ENCODE measurements at regions not wholly inside any gene's neighbourhood (a gene's known extent, or its start where the extent isn't known, plus 50 kb on each side); places are given as distances from the start of the nearest gene placed in this dataset.

DNA sequence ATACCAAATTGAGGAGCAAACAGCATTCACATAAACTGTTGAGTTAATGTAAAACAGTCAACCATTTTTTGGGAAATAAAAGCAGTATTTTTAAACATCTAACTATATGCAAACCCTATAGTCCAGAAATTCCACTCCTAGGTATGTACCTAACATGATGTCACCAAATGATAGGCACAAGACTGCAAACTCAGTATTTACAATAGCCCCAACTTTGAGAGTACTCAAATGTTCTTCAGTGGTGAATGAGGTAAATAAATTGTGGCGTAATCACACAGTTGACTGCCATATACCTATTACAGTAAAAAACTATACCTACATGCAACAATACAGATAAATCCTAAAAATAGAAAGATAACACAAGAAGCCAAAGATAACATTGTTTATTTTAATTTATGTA, 1243.8 kb upstream of the ADGRL3 start:
- Histone ChIP-seq H3K36me3 (ENCODE audit: insufficient read depth) (no peaks in the 10 kb centered on the region), H3K9me2 (ENCODE audit: insufficient read depth) (no peaks in the 10 kb centered on the region), H3K4me2 (no peak overlapping the region), H3K4me1 (ENCODE audit: insufficient read depth) (no peaks in the 10 kb centered on the region), H4K20me1 (replicated peaks; ENCODE audit: insufficient read depth) (no peaks in the 10 kb centered on the region), H3K79me2 (replicated peaks; ENCODE audit: insufficient read depth) (no peaks in the 10 kb centered on the region), H3K27me3 (ENCODE audit: insufficient read depth) (no peaks in the 10 kb centered on the region), H3K27ac (ENCODE audit: low read depth) (no peak overlapping the region), H2AFZ (no peak overlapping the region; the same call in 1 of the 2 replicates), H3K4me3 (no peak overlapping the region), H3F3A (replicated peaks; ENCODE audit: low read depth) (no peaks in the 10 kb centered on the region)
- DNase-seq (ENCODE audit: low spot score) (no peak), ATAC-seq (no peak)
- no peaks in the 10 kb centered on the region for H3K36me3 Mint-ChIP-seq (ENCODE audit: low read depth)
- TF ChIP-seq EZH2 (IDR thresholded peaks at IDR 0.05; ENCODE audit: low read depth, unreplicated experiment): no peak
- H3K9me3 Mint-ChIP-seq: no peaks in the 10 kb centered on the region
- no peak overlapping the region for H3K27ac Mint-ChIP-seq
- no peaks in the 10 kb centered on the region for H3K4me1 Mint-ChIP-seq
- H3K4me3 Mint-ChIP-seq: no peak overlapping the region
- no peaks in the 10 kb centered on the region for H3K27me3 Mint-ChIP-seq (ENCODE audit: insufficient read depth, low read depth, poor library complexity)

DNA sequence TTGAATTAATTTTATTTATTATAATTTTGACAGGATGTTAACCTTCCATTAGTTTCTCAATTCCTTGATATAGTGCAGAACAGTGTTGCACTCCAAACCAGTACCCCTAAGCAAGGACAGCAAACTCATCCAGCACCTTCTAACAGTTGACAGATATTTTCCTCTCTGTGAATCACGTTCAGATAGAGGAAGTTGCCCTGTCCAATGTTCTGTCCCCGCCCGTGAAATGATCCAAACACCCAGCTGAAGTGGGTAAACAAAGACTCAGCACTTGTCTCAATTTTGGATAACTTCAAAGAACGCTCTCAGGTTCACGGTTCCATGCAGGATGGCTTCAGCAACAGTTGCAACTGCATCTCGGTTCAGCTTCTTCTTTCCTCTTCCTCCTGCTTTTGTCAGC, 1240.0 kb upstream of the ADGRL3 start:
- Mint-ChIP-seq H3K27ac (no peak overlapping the region; the same call in 1 of the 2 replicates), H3K27me3 (ENCODE audit: insufficient read depth, low read depth, poor library complexity) (no peaks in the 10 kb centered on the region), H3K9me3 (no peaks in the 10 kb centered on the region), H3K4me1 (no peaks in the 10 kb centered on the region), H3K4me3 (no peak overlapping the region), H3K36me3 (ENCODE audit: low read depth) (no peaks in the 10 kb centered on the region)
- Histone ChIP-seq H3F3A (replicated peaks; ENCODE audit: low read depth) (no peaks in the 10 kb centered on the region), H2AFZ (no peak overlapping the region), H3K79me2 (replicated peaks; ENCODE audit: insufficient read depth) (no peaks in the 10 kb centered on the region), H3K27ac (ENCODE audit: low read depth) (no peak overlapping the region), H3K27me3 (ENCODE audit: insufficient read depth) (no peaks in the 10 kb centered on the region), H3K4me2 (no peak overlapping the region), H3K36me3 (ENCODE audit: insufficient read depth) (no peaks in the 10 kb centered on the region), H3K4me3 (no peak overlapping the region), H3K4me1 (ENCODE audit: insufficient read depth) (no peaks in the 10 kb centered on the region), H4K20me1 (replicated peaks; ENCODE audit: insufficient read depth) (no peaks in the 10 kb centered on the region), H3K9me2 (ENCODE audit: insufficient read depth) (no peaks in the 10 kb centered on the region)
- no peak for ATAC-seq
- no peak for DNase-seq (ENCODE audit: low spot score)
- TF ChIP-seq, protein P1, sequence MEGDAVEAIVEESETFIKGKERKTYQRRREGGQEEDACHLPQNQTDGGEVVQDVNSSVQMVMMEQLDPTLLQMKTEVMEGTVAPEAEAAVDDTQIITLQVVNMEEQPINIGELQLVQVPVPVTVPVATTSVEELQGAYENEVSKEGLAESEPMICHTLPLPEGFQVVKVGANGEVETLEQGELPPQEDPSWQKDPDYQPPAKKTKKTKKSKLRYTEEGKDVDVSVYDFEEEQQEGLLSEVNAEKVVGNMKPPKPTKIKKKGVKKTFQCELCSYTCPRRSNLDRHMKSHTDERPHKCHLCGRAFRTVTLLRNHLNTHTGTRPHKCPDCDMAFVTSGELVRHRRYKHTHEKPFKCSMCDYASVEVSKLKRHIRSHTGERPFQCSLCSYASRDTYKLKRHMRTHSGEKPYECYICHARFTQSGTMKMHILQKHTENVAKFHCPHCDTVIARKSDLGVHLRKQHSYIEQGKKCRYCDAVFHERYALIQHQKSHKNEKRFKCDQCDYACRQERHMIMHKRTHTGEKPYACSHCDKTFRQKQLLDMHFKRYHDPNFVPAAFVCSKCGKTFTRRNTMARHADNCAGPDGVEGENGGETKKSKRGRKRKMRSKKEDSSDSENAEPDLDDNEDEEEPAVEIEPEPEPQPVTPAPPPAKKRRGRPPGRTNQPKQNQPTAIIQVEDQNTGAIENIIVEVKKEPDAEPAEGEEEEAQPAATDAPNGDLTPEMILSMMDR (conservative IDR thresholded peaks at IDR 0.05; ENCODE audit: low read depth in 2 of 2): no peak
- TF ChIP-seq STAT1 (IDR thresholded peaks at IDR 0.05; ENCODE audit: unreplicated experiment) (no peak), NANOG (IDR thresholded peaks at IDR 0.05; ENCODE audit: borderline replicate concordance) (no peak), CREB1 (CRISPR knock-in tag; IDR thresholded peaks at IDR 0.05; ENCODE audit: low read depth) (no peak), EZH2phosphoT487 (IDR thresholded peaks at IDR 0.05; ENCODE audit: unreplicated experiment) (no peak), ZNF114 (CRISPR knock-in tag; IDR thresholded peaks at IDR 0.05) (no peak)
- TF ChIP-seq, protein P2, sequence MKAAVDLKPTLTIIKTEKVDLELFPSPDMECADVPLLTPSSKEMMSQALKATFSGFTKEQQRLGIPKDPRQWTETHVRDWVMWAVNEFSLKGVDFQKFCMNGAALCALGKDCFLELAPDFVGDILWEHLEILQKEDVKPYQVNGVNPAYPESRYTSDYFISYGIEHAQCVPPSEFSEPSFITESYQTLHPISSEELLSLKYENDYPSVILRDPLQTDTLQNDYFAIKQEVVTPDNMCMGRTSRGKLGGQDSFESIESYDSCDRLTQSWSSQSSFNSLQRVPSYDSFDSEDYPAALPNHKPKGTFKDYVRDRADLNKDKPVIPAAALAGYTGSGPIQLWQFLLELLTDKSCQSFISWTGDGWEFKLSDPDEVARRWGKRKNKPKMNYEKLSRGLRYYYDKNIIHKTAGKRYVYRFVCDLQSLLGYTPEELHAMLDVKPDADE (IDR thresholded peaks at IDR 0.05): no peak
- TF ChIP-seq, protein P3, sequence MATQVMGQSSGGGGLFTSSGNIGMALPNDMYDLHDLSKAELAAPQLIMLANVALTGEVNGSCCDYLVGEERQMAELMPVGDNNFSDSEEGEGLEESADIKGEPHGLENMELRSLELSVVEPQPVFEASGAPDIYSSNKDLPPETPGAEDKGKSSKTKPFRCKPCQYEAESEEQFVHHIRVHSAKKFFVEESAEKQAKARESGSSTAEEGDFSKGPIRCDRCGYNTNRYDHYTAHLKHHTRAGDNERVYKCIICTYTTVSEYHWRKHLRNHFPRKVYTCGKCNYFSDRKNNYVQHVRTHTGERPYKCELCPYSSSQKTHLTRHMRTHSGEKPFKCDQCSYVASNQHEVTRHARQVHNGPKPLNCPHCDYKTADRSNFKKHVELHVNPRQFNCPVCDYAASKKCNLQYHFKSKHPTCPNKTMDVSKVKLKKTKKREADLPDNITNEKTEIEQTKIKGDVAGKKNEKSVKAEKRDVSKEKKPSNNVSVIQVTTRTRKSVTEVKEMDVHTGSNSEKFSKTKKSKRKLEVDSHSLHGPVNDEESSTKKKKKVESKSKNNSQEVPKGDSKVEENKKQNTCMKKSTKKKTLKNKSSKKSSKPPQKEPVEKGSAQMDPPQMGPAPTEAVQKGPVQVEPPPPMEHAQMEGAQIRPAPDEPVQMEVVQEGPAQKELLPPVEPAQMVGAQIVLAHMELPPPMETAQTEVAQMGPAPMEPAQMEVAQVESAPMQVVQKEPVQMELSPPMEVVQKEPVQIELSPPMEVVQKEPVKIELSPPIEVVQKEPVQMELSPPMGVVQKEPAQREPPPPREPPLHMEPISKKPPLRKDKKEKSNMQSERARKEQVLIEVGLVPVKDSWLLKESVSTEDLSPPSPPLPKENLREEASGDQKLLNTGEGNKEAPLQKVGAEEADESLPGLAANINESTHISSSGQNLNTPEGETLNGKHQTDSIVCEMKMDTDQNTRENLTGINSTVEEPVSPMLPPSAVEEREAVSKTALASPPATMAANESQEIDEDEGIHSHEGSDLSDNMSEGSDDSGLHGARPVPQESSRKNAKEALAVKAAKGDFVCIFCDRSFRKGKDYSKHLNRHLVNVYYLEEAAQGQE (IDR thresholded peaks at IDR 0.05; ENCODE audit: unreplicated experiment): no peak
- TF ChIP-seq, protein P4, sequence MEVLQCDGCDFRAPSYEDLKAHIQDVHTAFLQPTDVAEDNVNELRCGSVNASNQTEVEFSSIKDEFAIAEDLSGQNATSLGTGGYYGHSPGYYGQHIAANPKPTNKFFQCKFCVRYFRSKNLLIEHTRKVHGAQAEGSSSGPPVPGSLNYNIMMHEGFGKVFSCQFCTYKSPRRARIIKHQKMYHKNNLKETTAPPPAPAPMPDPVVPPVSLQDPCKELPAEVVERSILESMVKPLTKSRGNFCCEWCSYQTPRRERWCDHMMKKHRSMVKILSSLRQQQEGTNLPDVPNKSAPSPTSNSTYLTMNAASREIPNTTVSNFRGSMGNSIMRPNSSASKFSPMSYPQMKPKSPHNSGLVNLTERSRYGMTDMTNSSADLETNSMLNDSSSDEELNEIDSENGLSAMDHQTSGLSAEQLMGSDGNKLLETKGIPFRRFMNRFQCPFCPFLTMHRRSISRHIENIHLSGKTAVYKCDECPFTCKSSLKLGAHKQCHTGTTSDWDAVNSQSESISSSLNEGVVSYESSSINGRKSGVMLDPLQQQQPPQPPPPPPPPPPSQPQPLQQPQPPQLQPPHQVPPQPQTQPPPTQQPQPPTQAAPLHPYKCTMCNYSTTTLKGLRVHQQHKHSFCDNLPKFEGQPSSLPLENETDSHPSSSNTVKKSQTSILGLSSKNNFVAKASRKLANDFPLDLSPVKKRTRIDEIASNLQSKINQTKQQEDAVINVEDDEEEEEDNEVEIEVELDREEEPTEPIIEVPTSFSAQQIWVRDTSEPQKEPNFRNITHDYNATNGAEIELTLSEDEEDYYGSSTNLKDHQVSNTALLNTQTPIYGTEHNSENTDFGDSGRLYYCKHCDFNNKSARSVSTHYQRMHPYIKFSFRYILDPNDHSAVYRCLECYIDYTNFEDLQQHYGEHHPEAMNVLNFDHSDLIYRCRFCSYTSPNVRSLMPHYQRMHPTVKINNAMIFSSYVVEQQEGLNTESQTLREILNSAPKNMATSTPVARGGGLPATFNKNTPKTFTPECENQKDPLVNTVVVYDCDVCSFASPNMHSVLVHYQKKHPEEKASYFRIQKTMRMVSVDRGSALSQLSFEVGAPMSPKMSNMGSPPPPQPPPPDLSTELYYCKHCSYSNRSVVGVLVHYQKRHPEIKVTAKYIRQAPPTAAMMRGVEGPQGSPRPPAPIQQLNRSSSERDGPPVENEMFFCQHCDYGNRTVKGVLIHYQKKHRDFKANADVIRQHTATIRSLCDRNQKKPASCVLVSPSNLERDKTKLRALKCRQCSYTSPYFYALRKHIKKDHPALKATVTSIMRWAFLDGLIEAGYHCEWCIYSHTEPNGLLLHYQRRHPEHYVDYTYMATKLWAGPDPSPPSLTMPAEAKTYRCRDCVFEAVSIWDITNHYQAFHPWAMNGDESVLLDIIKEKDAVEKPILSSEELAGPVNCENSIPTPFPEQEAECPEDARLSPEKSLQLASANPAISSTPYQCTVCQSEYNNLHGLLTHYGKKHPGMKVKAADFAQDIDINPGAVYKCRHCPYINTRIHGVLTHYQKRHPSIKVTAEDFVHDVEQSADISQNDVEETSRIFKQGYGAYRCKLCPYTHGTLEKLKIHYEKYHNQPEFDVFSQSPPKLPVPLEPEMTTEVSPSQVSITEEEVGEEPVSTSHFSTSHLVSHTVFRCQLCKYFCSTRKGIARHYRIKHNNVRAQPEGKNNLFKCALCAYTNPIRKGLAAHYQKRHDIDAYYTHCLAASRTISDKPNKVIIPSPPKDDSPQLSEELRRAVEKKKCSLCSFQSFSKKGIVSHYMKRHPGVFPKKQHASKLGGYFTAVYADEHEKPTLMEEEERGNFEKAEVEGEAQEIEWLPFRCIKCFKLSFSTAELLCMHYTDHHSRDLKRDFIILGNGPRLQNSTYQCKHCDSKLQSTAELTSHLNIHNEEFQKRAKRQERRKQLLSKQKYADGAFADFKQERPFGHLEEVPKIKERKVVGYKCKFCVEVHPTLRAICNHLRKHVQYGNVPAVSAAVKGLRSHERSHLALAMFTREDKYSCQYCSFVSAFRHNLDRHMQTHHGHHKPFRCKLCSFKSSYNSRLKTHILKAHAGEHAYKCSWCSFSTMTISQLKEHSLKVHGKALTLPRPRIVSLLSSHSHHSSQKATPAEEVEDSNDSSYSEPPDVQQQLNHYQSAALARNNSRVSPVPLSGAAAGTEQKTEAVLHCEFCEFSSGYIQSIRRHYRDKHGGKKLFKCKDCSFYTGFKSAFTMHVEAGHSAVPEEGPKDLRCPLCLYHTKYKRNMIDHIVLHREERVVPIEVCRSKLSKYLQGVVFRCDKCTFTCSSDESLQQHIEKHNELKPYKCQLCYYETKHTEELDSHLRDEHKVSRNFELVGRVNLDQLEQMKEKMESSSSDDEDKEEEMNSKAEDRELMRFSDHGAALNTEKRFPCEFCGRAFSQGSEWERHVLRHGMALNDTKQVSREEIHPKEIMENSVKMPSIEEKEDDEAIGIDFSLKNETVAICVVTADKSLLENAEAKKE (CRISPR knock-in tag; IDR thresholded peaks at IDR 0.05): no peak
